ENCODE measurements at regions not wholly inside any gene's neighbourhood (a gene's known extent, or its start where the extent isn't known, plus 50 kb on each side); places are given as distances from the start of the nearest gene placed in this dataset.
A peak's percentile ranks its signal among the peaks of the same experiment; 100 is the strongest.
"Not testable (repeated sequence)": the region's sequence is repeated elsewhere in the genome, so short reads cannot be mapped to it uniquely, and the experiment has no call there.

DNA sequence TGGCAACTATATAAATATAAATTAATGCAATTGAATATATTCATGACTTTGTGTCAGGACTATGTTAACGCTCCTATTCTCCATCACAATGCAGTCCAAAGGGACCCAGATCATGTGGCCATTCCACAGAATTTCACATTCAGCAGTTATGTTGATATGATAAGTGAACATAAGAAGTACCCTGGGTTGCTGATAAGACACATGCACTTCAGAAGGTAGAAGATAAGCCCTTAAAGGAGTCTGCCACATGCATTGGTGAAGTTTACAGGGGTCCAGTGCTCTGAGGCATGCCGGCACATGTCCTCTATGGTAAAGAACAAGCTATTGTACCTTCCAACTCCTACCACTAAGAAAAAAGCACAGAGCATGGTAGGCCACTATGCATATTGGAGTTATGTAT is 76.4 kb downstream of the PHAX start:
- Mint-ChIP-seq H3K27me3 (no peaks in the 10 kb centered on the region), H3K4me3 (no peak overlapping the region), H3K36me3 (ENCODE audit: low read depth) (no peaks in the 10 kb centered on the region), H3K9me3 (no peaks in the 10 kb centered on the region), H3K4me1 (peaks cover 3% of the 10 kb centered on the region), H3K27ac (no peak overlapping the region)
- ChIA-PET CTCF (interaction anchor here (0.9 to 10.6 kb wide), 5 partner anchors 81 to 133 kb away, joined by 4 to 185 read pairs (median 32); partner anchors contain the start of gene LMNB1), POLR2A (interaction anchor here (0.6 to 3.3 kb wide), 2 partner anchors 102 to 116 kb away, joined by 7 to 16 read pairs; no protein-coding TSS in a partner anchor)
- intact Hi-C loops (cut with micrococcal nuclease): loop anchor here (2.0 kb wide), 1 partner anchor 354 kb away; the partner anchor contains the start of gene MARCHF3
- TF ChIP-seq, protein P1, sequence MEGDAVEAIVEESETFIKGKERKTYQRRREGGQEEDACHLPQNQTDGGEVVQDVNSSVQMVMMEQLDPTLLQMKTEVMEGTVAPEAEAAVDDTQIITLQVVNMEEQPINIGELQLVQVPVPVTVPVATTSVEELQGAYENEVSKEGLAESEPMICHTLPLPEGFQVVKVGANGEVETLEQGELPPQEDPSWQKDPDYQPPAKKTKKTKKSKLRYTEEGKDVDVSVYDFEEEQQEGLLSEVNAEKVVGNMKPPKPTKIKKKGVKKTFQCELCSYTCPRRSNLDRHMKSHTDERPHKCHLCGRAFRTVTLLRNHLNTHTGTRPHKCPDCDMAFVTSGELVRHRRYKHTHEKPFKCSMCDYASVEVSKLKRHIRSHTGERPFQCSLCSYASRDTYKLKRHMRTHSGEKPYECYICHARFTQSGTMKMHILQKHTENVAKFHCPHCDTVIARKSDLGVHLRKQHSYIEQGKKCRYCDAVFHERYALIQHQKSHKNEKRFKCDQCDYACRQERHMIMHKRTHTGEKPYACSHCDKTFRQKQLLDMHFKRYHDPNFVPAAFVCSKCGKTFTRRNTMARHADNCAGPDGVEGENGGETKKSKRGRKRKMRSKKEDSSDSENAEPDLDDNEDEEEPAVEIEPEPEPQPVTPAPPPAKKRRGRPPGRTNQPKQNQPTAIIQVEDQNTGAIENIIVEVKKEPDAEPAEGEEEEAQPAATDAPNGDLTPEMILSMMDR (IDR thresholded peaks at IDR 0.05): no peak
- no peak for ATAC-seq (ENCODE audit: low read depth)
- no peak for DNase-seq

DNA sequence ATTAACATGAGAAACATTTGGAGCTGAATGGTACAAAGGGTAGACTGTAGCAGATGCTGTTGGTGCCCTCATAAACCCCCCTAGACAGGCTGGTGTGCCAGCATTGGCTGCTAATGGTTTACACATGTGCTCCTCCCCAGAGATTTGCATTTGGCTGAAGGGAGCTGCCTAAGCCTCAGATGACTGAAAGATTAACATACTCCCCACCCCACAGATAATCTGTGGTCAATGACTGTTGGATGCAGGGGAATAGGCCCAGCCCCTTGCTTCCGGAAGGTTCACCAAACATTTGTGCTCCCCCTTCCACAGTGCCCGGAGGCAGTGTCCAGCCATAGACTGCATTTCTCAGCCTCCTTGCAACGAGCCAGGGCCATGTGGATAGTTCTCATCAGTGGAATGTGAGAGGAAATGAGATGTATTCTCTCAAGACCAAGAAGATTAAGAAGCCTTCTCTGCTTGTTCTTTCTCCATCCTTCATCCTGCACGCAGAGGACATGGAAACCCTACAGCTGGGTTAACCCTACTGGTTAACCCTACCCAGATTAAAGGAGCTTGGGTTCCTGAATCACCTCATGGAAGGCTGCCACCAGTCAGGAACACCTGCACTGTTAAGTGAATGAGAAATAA is 79.6 kb downstream of the PHAX start:
- peaks cover 2% of the 10 kb centered on the region for H3K27me3 Mint-ChIP-seq
- peaks cover 8% of the 10 kb centered on the region for H3K4me1 Mint-ChIP-seq
- intact Hi-C loops (cut with micrococcal nuclease): no loop called here
- no peak overlapping the region for H3K4me3 Mint-ChIP-seq
- H3K36me3 Mint-ChIP-seq (ENCODE audit: low read depth): no peaks in the 10 kb centered on the region
- ChIA-PET POLR2A (interaction anchor here (1.4 kb wide), 1 partner anchor 98 kb away, joined by 4 read pairs; no protein-coding TSS in a partner anchor), CTCF (interaction anchor here (8.8 to 10.6 kb wide), 2 partner anchors 97 to 121 kb away, joined by 47 to 185 read pairs; partner anchors contain the start of gene LMNB1)
- H3K27ac Mint-ChIP-seq: no peak overlapping the region
- TF ChIP-seq, protein P1 (IDR thresholded peaks at IDR 0.05): no peak
- H3K9me3 Mint-ChIP-seq: no peaks in the 10 kb centered on the region
- DNase-seq: no peak
- ATAC-seq (ENCODE audit: low read depth): peak; percentile 25

DNA sequence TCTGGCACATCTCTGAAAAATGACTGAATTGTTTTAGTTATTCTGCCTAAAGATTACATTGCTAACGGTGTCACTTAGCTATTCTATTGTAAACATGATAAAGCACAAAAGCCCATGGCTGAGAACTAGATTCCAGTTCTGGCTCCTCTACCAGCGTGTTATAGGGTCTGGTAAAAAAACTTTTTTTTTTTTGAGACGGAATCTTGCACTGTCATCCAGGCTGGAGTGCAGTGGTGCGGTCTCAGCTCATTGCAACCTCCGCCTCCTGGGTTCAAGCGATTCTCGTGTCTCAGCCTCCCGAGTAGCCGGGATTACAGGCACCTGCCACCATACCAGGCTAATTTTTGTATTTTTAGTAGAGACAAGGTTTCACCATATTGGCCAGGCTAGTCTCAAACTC is 80.6 kb downstream of the PHAX start:
- intact Hi-C loops (cut with micrococcal nuclease); H3K4me3 Mint-ChIP-seq; H3K4me1 Mint-ChIP-seq; H3K9me3 Mint-ChIP-seq; H3K36me3 Mint-ChIP-seq (ENCODE audit: low read depth); ATAC-seq (ENCODE audit: low read depth); DNase-seq; H3K27me3 Mint-ChIP-seq; H3K27ac Mint-ChIP-seq; POLR2A ChIA-PET: not testable (repeated sequence)
- CTCF ChIA-PET: interaction anchor here (10.6 kb wide), 1 partner anchor 96 kb away, joined by 185 read pairs; the partner anchor contains the start of gene LMNB1

DNA sequence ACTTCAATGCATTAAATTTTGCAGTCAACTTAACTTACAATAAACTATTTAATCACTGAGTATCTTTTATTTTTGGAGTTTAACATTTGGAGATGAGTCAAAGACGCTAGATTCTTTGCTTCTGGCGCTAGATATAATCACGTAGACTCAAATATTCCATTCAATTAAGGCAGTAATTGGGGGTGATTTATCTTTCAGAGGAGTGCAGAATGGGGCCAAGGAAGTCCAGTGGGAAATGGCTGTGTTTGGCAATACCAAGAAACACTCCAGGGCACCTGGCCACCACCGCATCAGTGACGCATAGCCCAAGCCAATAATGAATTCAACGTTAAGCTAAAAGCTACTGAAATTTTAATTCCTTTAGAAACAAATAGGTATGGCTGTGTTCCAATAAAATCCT is 81.2 kb downstream of the PHAX start:
- TF ChIP-seq, protein P1 (IDR thresholded peaks at IDR 0.05): no peak
- intact Hi-C loops (cut with micrococcal nuclease): no loop called here
- H3K27ac Mint-ChIP-seq: no peak overlapping the region
- H3K27me3 Mint-ChIP-seq: peaks cover 2% of the 10 kb centered on the region
- H3K4me3 Mint-ChIP-seq: no peak overlapping the region
- H3K9me3 Mint-ChIP-seq: no peaks in the 10 kb centered on the region
- POLR2A ChIA-PET: interaction anchor here (0.6 kb wide), 1 partner anchor 99 kb away, joined by 4 read pairs; no protein-coding TSS in a partner anchor
- H3K4me1 Mint-ChIP-seq: peaks cover 13% of the 10 kb centered on the region
- no peaks in the 10 kb centered on the region for H3K36me3 Mint-ChIP-seq (ENCODE audit: low read depth)
- DNase-seq (no peak), ATAC-seq (ENCODE audit: low read depth) (no peak)
- CTCF ChIA-PET: interaction anchor here (10.6 kb wide), 1 partner anchor 96 kb away, joined by 185 read pairs; the partner anchor contains the start of gene LMNB1

DNA sequence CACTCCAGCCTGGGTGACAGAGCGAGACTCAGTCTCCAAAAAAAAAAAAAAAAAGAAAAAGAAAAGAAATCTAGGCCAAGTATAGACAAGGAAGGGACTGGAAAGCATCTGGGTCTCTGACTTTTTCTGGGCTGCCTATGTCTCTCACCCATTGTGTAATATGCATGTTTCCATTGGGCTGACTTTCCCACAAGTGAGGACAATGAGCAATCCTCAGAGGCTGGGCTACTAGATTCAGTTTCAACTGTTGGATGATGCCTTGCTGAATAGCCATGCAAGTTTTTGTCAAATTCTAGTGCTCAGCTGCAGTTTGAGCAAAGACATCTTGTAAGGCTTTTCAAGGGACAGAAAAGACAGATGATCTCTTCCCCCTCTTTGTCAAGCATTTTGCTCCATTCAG is 82.1 kb downstream of the PHAX start:
- POLR2A ChIA-PET: interaction anchor here (0.6 kb wide), 1 partner anchor 98 kb away, joined by 4 read pairs; no protein-coding TSS in a partner anchor
- H3K36me3 Mint-ChIP-seq (ENCODE audit: low read depth): no peaks in the 10 kb centered on the region
- no peak overlapping the region for H3K4me3 Mint-ChIP-seq
- CTCF ChIA-PET: no interaction called here
- intact Hi-C loops (cut with micrococcal nuclease): no loop called here
- TF ChIP-seq, protein P1 (IDR thresholded peaks at IDR 0.05): no peak
- peaks cover 13% of the 10 kb centered on the region for H3K4me1 Mint-ChIP-seq
- DNase-seq (no peak), ATAC-seq (ENCODE audit: low read depth) (no peak)
- peaks cover 2% of the 10 kb centered on the region for H3K27me3 Mint-ChIP-seq
- H3K9me3 Mint-ChIP-seq: no peaks in the 10 kb centered on the region
- H3K27ac Mint-ChIP-seq: no peak overlapping the region
